SK-N-SH treated with all-trans-retinoic acid at 6 μM for 48 hours (cell line): ENCODE measurements at regions not wholly inside any gene's neighbourhood (a gene's known extent, or its start where the extent isn't known, plus 50 kb on each side); places are given as distances from the start of the nearest gene placed in this dataset.

Experiments used
- ATAC-seq: fragments of 200-7000 bp; cut with Tn5 transposase; 3 replicates; pipeline ENCODE4 v1.9.1; 2020; ENCODE audit warnings: mild to moderate bottlenecking, moderate library complexity
- ARNTL ChIP-seq: fragments of 450-650 bp; formaldehyde crosslinking; IDR thresholded peaks from 2 replicates; pipeline ENCODE4 v1.5.0; 2020; ENCODE audit warnings: low read depth, mild to moderate bottlenecking, moderate library complexity, borderline replicate concordance
- BACH2 ChIP-seq: fragments of 250-450 bp; sonication (Bioruptor Pico); IDR thresholded peaks from 2 replicates; pipeline ENCODE4 v1.9.0; 2021; ENCODE audit warnings: mild to moderate bottlenecking, borderline replicate concordance
- CREB5 ChIP-seq: fragments of 250-450 bp; sonication (Bioruptor Pico); IDR thresholded peaks from 2 replicates; pipeline ENCODE4 v1.5.1; 2020; ENCODE audit warnings: low read depth, mild to moderate bottlenecking, moderate library complexity
- CSDC2 ChIP-seq: fragments of 250-450 bp; sonication (Bioruptor Pico); IDR thresholded peaks from 2 replicates; pipeline ENCODE4 v1.5.0; 2020; ENCODE audit warnings: mild to moderate bottlenecking, moderate library complexity
- CSRNP3 ChIP-seq: fragments of 250-450 bp; sonication (Bioruptor Pico); IDR thresholded peaks from 2 replicates; pipeline ENCODE4 v1.5.1; 2021; ENCODE audit warnings: mild to moderate bottlenecking, moderate library complexity
- ESRRG ChIP-seq: fragments of 250-450 bp; sonication (Bioruptor Pico); IDR thresholded peaks from 2 replicates; pipeline ENCODE4 v1.6.1; 2021; ENCODE audit warnings: mild to moderate bottlenecking
- GLIS3 ChIP-seq: fragments of 250-450 bp; sonication (Bioruptor Pico); IDR thresholded peaks from 2 replicates; pipeline ENCODE4 v1.5.0; 2020; ENCODE audit warnings: mild to moderate bottlenecking, moderate library complexity
- ISL1 ChIP-seq: fragments of 250-450 bp; sonication (Bioruptor Pico); IDR thresholded peaks from 2 replicates; pipeline ENCODE4 v2.1.2; 2022; ENCODE audit warnings: mild to moderate bottlenecking, moderate library complexity
- OSR1 ChIP-seq: fragments of 250-450 bp; sonication (Bioruptor Pico); IDR thresholded peaks from 2 replicates; pipeline ENCODE4 v1.8.0; 2022; ENCODE audit warnings: moderate library complexity, mild to moderate bottlenecking, inconsistent platforms
- POU6F1 ChIP-seq: fragments of 250-450 bp; sonication (Bioruptor Pico); IDR thresholded peaks from 2 replicates; pipeline ENCODE4 v1.8.0; 2021; ENCODE audit warnings: low read depth, mild to moderate bottlenecking, moderate library complexity, borderline replicate concordance
- PPARA ChIP-seq: fragments of 250-450 bp; sonication (Bioruptor Pico); IDR thresholded peaks from 2 replicates; pipeline ENCODE4 v1.5.0; 2020; ENCODE audit warnings: mild to moderate bottlenecking, borderline replicate concordance
- SNAI2 ChIP-seq: fragments of 250-450 bp; sonication (Bioruptor Pico); IDR thresholded peaks from 2 replicates; pipeline ENCODE4 v1.5.0; 2020; ENCODE audit warnings: mild to moderate bottlenecking, moderate library complexity
- TCF4 ChIP-seq: fragments of 250-450 bp; sonication (Bioruptor Pico); IDR thresholded peaks from 2 replicates; pipeline ENCODE4 v1.8.0; 2021; ENCODE audit warnings: mild to moderate bottlenecking, moderate library complexity, borderline replicate concordance
- TOX ChIP-seq: fragments of 250-450 bp; sonication (Bioruptor Pico); IDR thresholded peaks from 2 replicates; pipeline ENCODE4 v1.8.0; 2021; ENCODE audit warnings: mild to moderate bottlenecking, moderate library complexity, borderline replicate concordance
- TSHZ2 ChIP-seq: fragments of 250-450 bp; sonication (Bioruptor Pico); IDR thresholded peaks from 2 replicates; pipeline ENCODE4 v1.5.0; 2020; ENCODE audit warnings: mild to moderate bottlenecking, moderate library complexity
- ZC3H10 ChIP-seq: fragments of 250-450 bp; sonication (Bioruptor Pico); IDR thresholded peaks from 2 replicates; pipeline ENCODE4 v1.5.1; 2021; ENCODE audit warnings: mild to moderate bottlenecking, moderate library complexity
- ZFP3 ChIP-seq: fragments of 250-450 bp; sonication (Bioruptor Pico); IDR thresholded peaks from 2 replicates; pipeline ENCODE4 v1.5.0; 2020; ENCODE audit warnings: mild to moderate bottlenecking, moderate library complexity
- ZNF70 ChIP-seq: fragments of 450-650 bp; formaldehyde crosslinking; IDR thresholded peaks from 2 replicates; pipeline ENCODE4 v1.5.0; 2020; ENCODE audit warnings: mild to moderate bottlenecking, moderate library complexity
- ZNF8 ChIP-seq: fragments of 450-650 bp; formaldehyde crosslinking; IDR thresholded peaks from 2 replicates; pipeline ENCODE4 v1.5.0; 2020; ENCODE audit warnings: mild to moderate bottlenecking, moderate library complexity

GRCh38 chr6:8633762-8634161, 198.4 kb upstream of the SLC35B3 start:
- no peak for TF ChIP-seq ARNTL (CRISPR knock-in tag)
- TF ChIP-seq POU6F1: no peak
- ATAC-seq: no peak

- TF ChIP-seq ZNF8 (CRISPR knock-in tag) (no peak), TOX (CRISPR knock-in tag) (no peak), PPARA (no peak), CREB5 (CRISPR knock-in tag) (no peak)
Observed at GRCh38 chr6:8628736-8629135, 193.4 kb upstream of the SLC35B3 start.

GRCh38 chr6:8628063-8628462, 192.7 kb upstream of the SLC35B3 start:
- no peak for ATAC-seq
- TF ChIP-seq ZNF70 (CRISPR knock-in tag) (no peak), CSRNP3 (CRISPR knock-in tag) (no peak), SNAI2 (CRISPR knock-in tag) (no peak), BACH2 (no peak), ZNF8 (CRISPR knock-in tag) (no peak), ZFP3 (CRISPR knock-in tag) (no peak), TCF4 (CRISPR knock-in tag) (no peak), ESRRG (CRISPR knock-in tag) (no peak), ARNTL (CRISPR knock-in tag) (no peak), OSR1 (CRISPR knock-in tag) (no peak)

More at GRCh38 chr6:8628736-8629135, 193.4 kb upstream of the SLC35B3 start:
- no peak for ATAC-seq

- no peak for ATAC-seq
- TF ChIP-seq ARNTL (CRISPR knock-in tag): no peak
- TF ChIP-seq ISL1: no peak
- TF ChIP-seq PPARA: no peak
- TF ChIP-seq CSDC2: no peak
- no peak for TF ChIP-seq TCF4 (CRISPR knock-in tag)
- no peak for TF ChIP-seq CSRNP3 (CRISPR knock-in tag)
- no peak for TF ChIP-seq GLIS3 (CRISPR knock-in tag)
- no peak for TF ChIP-seq TSHZ2
- no peak for TF ChIP-seq CREB5 (CRISPR knock-in tag)
- no peak for TF ChIP-seq ZC3H10 (CRISPR knock-in tag)
Observed at GRCh38 chr6:8627085-8627861, 191.9 kb upstream of the SLC35B3 start.
